HG03575 (cell line): ENCODE measurements at regions not wholly inside any gene's neighbourhood (a gene's known extent, or its start where the extent isn't known, plus 50 kb on each side); places are given as distances from the start of the nearest gene placed in this dataset.
A peak's percentile ranks its signal among the peaks of the same experiment; 100 is the strongest.

Experiments
- ATAC-seq: cut with Tn5 transposase; IDR thresholded peaks from one replicate; pipeline ENCODE4 v1.9.1; 2021; ENCODE audit not compliant: unreplicated experiment, insufficient number of reproducible peaks, low FRiP score; ENCODE audit errors: extremely low read depth

- no peak for ATAC-seq
Observed at GRCh38 chr4:179927473-179927872, 2315.7 kb upstream of the TENM3 start.

GRCh38 chr4:179941911-179942310 lies 2301.3 kb upstream of the TENM3 start:
- no peak for ATAC-seq

GRCh38 chr4:179976777-179977176 lies 2266.4 kb upstream of the TENM3 start:
- ATAC-seq = no peak

GRCh38 chr4:179977378-179977777 lies 2265.8 kb upstream of the TENM3 start:
- no peak for ATAC-seq

- ATAC-seq = no peak
Observed at GRCh38 chr4:179981161-179981560, 2262.0 kb upstream of the TENM3 start.

GRCh38 chr4:179989975-179990374 lies 2253.2 kb upstream of the TENM3 start:
- ATAC-seq = peak; percentile 99

- no peak for ATAC-seq
Observed at GRCh38 chr4:180009316-180009715, 2233.9 kb upstream of the TENM3 start.

GRCh38 chr4:180028682-180029081 lies 2214.5 kb upstream of the TENM3 start:
- no peak for ATAC-seq

- ATAC-seq = no peak
Observed at GRCh38 chr4:180031330-180031729, 2211.9 kb upstream of the TENM3 start.

GRCh38 chr4:180041576-180041975 lies 2201.6 kb upstream of the TENM3 start:
- no peak for ATAC-seq

- ATAC-seq = no peak
Observed at GRCh38 chr4:180052629-180053028, 2190.6 kb upstream of the TENM3 start.

- no peak for ATAC-seq
Observed at GRCh38 chr4:180054291-180054690, 2188.9 kb upstream of the TENM3 start.

GRCh38 chr4:180057299-180057721 lies 2185.9 kb upstream of the TENM3 start:
- no peak for ATAC-seq

GRCh38 chr4:180057891-180058671 lies 2185.1 kb upstream of the TENM3 start:
- no peak for ATAC-seq

GRCh38 chr4:180058691-180059215 lies 2184.4 kb upstream of the TENM3 start:
- ATAC-seq = no peak

GRCh38 chr4:180059216-180059881 lies 2183.9 kb upstream of the TENM3 start:
- ATAC-seq = no peak

- ATAC-seq = no peak
Observed at GRCh38 chr4:180060159-180060889, 2182.9 kb upstream of the TENM3 start.

GRCh38 chr4:180081072-180081471 lies 2162.1 kb upstream of the TENM3 start:
- no peak for ATAC-seq

- ATAC-seq = no peak
Observed at GRCh38 chr4:180084561-180084960, 2158.6 kb upstream of the TENM3 start.
